NB4 (cell line): ENCODE measurements at regions not wholly inside any gene's neighbourhood (a gene's known extent, or its start where the extent isn't known, plus 50 kb on each side); places are given as distances from the start of the nearest gene placed in this dataset.

Experiments used
- MYC ChIP-seq: IDR thresholded peaks from 2 replicates; pipeline ENCODE4 v1.6.1; 2011; ENCODE audit warnings: low read depth, low read length
- POLR2A ChIP-seq: IDR thresholded peaks from 2 replicates; pipeline ENCODE4 v1.6.1; 2011; ENCODE audit warnings: mild to moderate bottlenecking; ENCODE audit not compliant: insufficient read length; ENCODE audit errors: extremely low read depth
- TF ChIP-seq, protein P1 (sequence below): IDR thresholded peaks from one replicate; pipeline ENCODE4 v1.5.1; 2012; ENCODE audit warnings: low read depth, low read length
- TF ChIP-seq, protein P2 (sequence below): IDR thresholded peaks from 2 replicates; pipeline ENCODE4 v1.6.1; 2011; ENCODE audit warnings: low read depth, low read length

DNA sequence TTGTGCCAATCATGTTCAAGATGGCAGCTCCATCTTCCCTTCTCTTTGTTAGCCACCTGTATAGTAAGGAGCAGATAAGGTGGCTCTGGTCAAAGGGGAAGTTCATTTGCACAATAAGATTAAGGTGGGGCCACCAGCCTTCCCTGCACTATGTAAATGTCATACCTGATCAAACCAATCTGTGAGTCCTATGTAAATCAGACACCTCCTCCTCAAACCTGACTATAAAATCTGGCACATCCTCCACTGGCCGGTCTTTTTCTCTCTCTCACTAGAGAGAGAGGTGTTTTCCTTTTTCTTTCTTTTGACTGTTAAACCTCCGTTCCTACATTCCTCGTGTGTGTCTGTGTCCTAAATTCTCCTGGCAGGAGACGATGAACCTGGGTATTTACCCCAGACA is 572.5 kb upstream of the AADAT start:
- TF ChIP-seq POLR2A (no peak), MYC (no peak)
- TF ChIP-seq, protein P1, sequence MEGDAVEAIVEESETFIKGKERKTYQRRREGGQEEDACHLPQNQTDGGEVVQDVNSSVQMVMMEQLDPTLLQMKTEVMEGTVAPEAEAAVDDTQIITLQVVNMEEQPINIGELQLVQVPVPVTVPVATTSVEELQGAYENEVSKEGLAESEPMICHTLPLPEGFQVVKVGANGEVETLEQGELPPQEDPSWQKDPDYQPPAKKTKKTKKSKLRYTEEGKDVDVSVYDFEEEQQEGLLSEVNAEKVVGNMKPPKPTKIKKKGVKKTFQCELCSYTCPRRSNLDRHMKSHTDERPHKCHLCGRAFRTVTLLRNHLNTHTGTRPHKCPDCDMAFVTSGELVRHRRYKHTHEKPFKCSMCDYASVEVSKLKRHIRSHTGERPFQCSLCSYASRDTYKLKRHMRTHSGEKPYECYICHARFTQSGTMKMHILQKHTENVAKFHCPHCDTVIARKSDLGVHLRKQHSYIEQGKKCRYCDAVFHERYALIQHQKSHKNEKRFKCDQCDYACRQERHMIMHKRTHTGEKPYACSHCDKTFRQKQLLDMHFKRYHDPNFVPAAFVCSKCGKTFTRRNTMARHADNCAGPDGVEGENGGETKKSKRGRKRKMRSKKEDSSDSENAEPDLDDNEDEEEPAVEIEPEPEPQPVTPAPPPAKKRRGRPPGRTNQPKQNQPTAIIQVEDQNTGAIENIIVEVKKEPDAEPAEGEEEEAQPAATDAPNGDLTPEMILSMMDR = no peak
- TF ChIP-seq, protein P2, sequence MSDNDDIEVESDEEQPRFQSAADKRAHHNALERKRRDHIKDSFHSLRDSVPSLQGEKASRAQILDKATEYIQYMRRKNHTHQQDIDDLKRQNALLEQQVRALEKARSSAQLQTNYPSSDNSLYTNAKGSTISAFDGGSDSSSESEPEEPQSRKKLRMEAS = no peak
